Mesendoderm (in vitro differentiated cells): ENCODE measurements at regions not wholly inside any gene's neighbourhood (a gene's known extent, or its start where the extent isn't known, plus 50 kb on each side); places are given as distances from the start of the nearest gene placed in this dataset.

Source experiments
- DNase-seq: peaks from one replicate; pipeline ENCODE4 v3.0.0; 2013
- H2AK5ac ChIP-seq: 2 replicates; pipeline ENCODE4 v1.6.1; 2013; ENCODE audit warnings: low read length, inconsistent platforms
- H2BK120ac ChIP-seq: 2 replicates; pipeline ENCODE4 v1.6.1; 2013; ENCODE audit warnings: low read depth, mild to moderate bottlenecking, low read length, moderate library complexity, mixed read lengths
- H2BK15ac ChIP-seq: replicated peaks from 2 replicates; pipeline ENCODE4 v1.6.1; 2013; ENCODE audit warnings: low read depth, mild to moderate bottlenecking, moderate library complexity
- H2BK5ac ChIP-seq: 2 replicates; pipeline ENCODE4 v1.6.1; 2013; ENCODE audit warnings: low read length, inconsistent platforms
- H3K18ac ChIP-seq: 2 replicates; pipeline ENCODE4 v1.6.1; 2013; ENCODE audit warnings: mild to moderate bottlenecking, low read length, mixed read lengths
- H3K23ac ChIP-seq: one replicate; pipeline ENCODE4 v1.6.1; 2013; ENCODE audit warnings: low read length
- H3K27ac ChIP-seq: 2 replicates; pipeline ENCODE4 v1.5.1; 2013; ENCODE audit warnings: low read depth, mild to moderate bottlenecking, inconsistent platforms, low read length, moderate library complexity
- H3K27me3 ChIP-seq: 2 replicates; pipeline ENCODE4 v1.6.1; 2013; ENCODE audit warnings: low read length, control low read depth, mild to moderate bottlenecking, inconsistent platforms; ENCODE audit not compliant: insufficient read depth, poor library complexity
- H3K36me3 ChIP-seq: 2 replicates; pipeline ENCODE4 v1.6.1; 2013; ENCODE audit warnings: low read length, inconsistent platforms; ENCODE audit not compliant: control insufficient read depth, insufficient read depth
- H3K4ac ChIP-seq: one replicate; pipeline ENCODE4 v1.6.1; 2013; ENCODE audit warnings: low read depth, mild to moderate bottlenecking, low read length, moderate library complexity
- H3K4me1 ChIP-seq: 2 replicates; pipeline ENCODE4 v1.6.1; 2013; ENCODE audit warnings: low read depth, low read length, inconsistent platforms; ENCODE audit not compliant: control insufficient read depth
- H3K4me2 ChIP-seq: 2 replicates; pipeline ENCODE4 v1.6.1; 2013; ENCODE audit warnings: low read length
- H3K4me3 ChIP-seq: 2 replicates; pipeline ENCODE4 v1.5.1; 2013; ENCODE audit warnings: mild to moderate bottlenecking, low read length
- H3K56ac ChIP-seq: one replicate; pipeline ENCODE4 v1.6.1; 2013; ENCODE audit warnings: low read length
- H3K79me1 ChIP-seq: 2 replicates; pipeline ENCODE4 v1.6.1; 2013; ENCODE audit warnings: low read length, inconsistent platforms
- H3K79me2 ChIP-seq: 2 replicates; pipeline ENCODE4 v1.6.1; 2013; ENCODE audit warnings: mild to moderate bottlenecking, low read length; ENCODE audit not compliant: control insufficient read depth, insufficient read depth
- H3K9ac ChIP-seq: 2 replicates; pipeline ENCODE4 v1.6.1; 2013; ENCODE audit warnings: low read length, inconsistent platforms
- H4K5ac ChIP-seq: one replicate; pipeline ENCODE4 v1.6.1; 2013; ENCODE audit warnings: low read length
- H4K8ac ChIP-seq: one replicate; pipeline ENCODE4 v1.6.1; 2013; ENCODE audit warnings: low read depth, mild to moderate bottlenecking, control low read depth, low read length, moderate library complexity
- WGBS: extraction: QIAGEN DNeasy Blood & Tissue Kit; methylation state at CpG from one replicate; pipeline ENCODE4 v1.1.7; 2013; ENCODE audit warnings: low lambda C conversion rate, missing lambda C conversion rate; ENCODE audit not compliant: insufficient coverage; ENCODE audit errors: extremely low coverage; 5-methylcytosine and 5-hydroxymethylcytosine counted together

GRCh38 chr4:187887906-187888305 is 107.7 kb upstream of the ZFP42 start:
- no peaks in the 10 kb centered on the region for H3K79me2 ChIP-seq
- no peak overlapping the region for H3K4ac ChIP-seq
- H3K4me1 ChIP-seq = peaks cover 6% of the 10 kb centered on the region
- no peak overlapping the region for H2AK5ac ChIP-seq
- H4K5ac ChIP-seq = no peak overlapping the region
- no peak overlapping the region for H3K56ac ChIP-seq
- no peak overlapping the region for H2BK120ac ChIP-seq
- no peak overlapping the region for H3K4me2 ChIP-seq
- no peak overlapping the region for H2BK5ac ChIP-seq
- no CpG with 5 or more reads among the region's 2 CpGs for WGBS
- no peaks in the 10 kb centered on the region for H3K27me3 ChIP-seq
- no peak overlapping the region for H3K23ac ChIP-seq
- H3K18ac ChIP-seq = no peak overlapping the region
- H3K27ac ChIP-seq = no peak overlapping the region
- H4K8ac ChIP-seq = no peak overlapping the region
- no peak overlapping the region for H3K4me3 ChIP-seq
- no peak for DNase-seq
- no peak overlapping the region for H2BK15ac ChIP-seq
- no peaks in the 10 kb centered on the region for H3K36me3 ChIP-seq
- H3K79me1 ChIP-seq = no peaks in the 10 kb centered on the region
- H3K9ac ChIP-seq = no peak overlapping the region

GRCh38 chr4:187889651-187890050 is 105.9 kb upstream of the ZFP42 start:
- no peak overlapping the region for H3K18ac ChIP-seq
- no peak overlapping the region for H3K4me3 ChIP-seq
- DNase-seq = no peak
- H3K4ac ChIP-seq = no peak overlapping the region
- no peak overlapping the region for H3K56ac ChIP-seq
- no peak overlapping the region for H4K8ac ChIP-seq
- no peaks in the 10 kb centered on the region for H3K79me1 ChIP-seq
- no peaks in the 10 kb centered on the region for H3K36me3 ChIP-seq
- no peaks in the 10 kb centered on the region for H3K4me1 ChIP-seq
- no peak overlapping the region for H3K27ac ChIP-seq
- WGBS = no CpG with 5 or more reads among the region's 6 CpGs
- H2BK15ac ChIP-seq = no peak overlapping the region
- no peak overlapping the region for H2AK5ac ChIP-seq
- no peak overlapping the region for H2BK5ac ChIP-seq
- no peak overlapping the region for H3K23ac ChIP-seq
- H4K5ac ChIP-seq = no peak overlapping the region
- H2BK120ac ChIP-seq = no peak overlapping the region
- no peak overlapping the region for H3K9ac ChIP-seq
- H3K27me3 ChIP-seq = no peaks in the 10 kb centered on the region
- H3K79me2 ChIP-seq = no peaks in the 10 kb centered on the region
- no peak overlapping the region for H3K4me2 ChIP-seq

GRCh38 chr4:187893418-187893817 is 102.2 kb upstream of the ZFP42 start:
- Histone ChIP-seq H3K4me3 (no peak overlapping the region), H3K4ac (no peak overlapping the region), H3K4me2 (no peak overlapping the region), H3K27ac (no peak overlapping the region), H3K36me3 (no peaks in the 10 kb centered on the region), H3K4me1 (no peaks in the 10 kb centered on the region), H3K79me2 (no peaks in the 10 kb centered on the region), H3K23ac (no peak overlapping the region), H4K5ac (no peak overlapping the region), H3K9ac (no peak overlapping the region), H2BK120ac (no peak overlapping the region), H2AK5ac (no peak overlapping the region), H3K27me3 (no peaks in the 10 kb centered on the region), H3K18ac (no peak overlapping the region), H2BK5ac (no peak overlapping the region), H3K79me1 (no peaks in the 10 kb centered on the region), H3K56ac (no peak overlapping the region), H2BK15ac (no peak overlapping the region), H4K8ac (no peak overlapping the region)
- no CpG with 5 or more reads among the region's 5 CpGs for WGBS
- no peak for DNase-seq

- Histone ChIP-seq H3K27me3 (no peaks in the 10 kb centered on the region), H4K5ac (no peak overlapping the region), H3K56ac (no peak overlapping the region), H3K36me3 (no peaks in the 10 kb centered on the region), H3K4ac (no peak overlapping the region), H2BK15ac (no peak overlapping the region), H2AK5ac (no peak overlapping the region), H4K8ac (no peak overlapping the region), H3K79me2 (no peaks in the 10 kb centered on the region), H3K4me3 (no peak overlapping the region), H2BK120ac (no peak overlapping the region), H3K4me2 (no peak overlapping the region), H3K18ac (no peak overlapping the region), H3K27ac (no peak overlapping the region), H3K4me1 (no peaks in the 10 kb centered on the region), H3K9ac (no peak overlapping the region), H2BK5ac (no peak overlapping the region), H3K79me1 (no peaks in the 10 kb centered on the region), H3K23ac (no peak overlapping the region)
- no CpG with 5 or more reads among the region's 5 CpGs for WGBS
- no peak for DNase-seq
Measured at GRCh38 chr4:187903106-187903505, 92.5 kb upstream of the ZFP42 start.

GRCh38 chr4:187903700-187904099 is 91.9 kb upstream of the ZFP42 start:
- Histone ChIP-seq H2AK5ac (no peak overlapping the region), H2BK5ac (no peak overlapping the region), H2BK120ac (no peak overlapping the region), H4K5ac (no peak overlapping the region), H3K27me3 (no peaks in the 10 kb centered on the region), H3K79me1 (no peaks in the 10 kb centered on the region), H2BK15ac (no peak overlapping the region), H3K18ac (no peak overlapping the region), H3K23ac (no peak overlapping the region), H3K4ac (no peak overlapping the region), H4K8ac (no peak overlapping the region), H3K9ac (no peak overlapping the region), H3K79me2 (no peaks in the 10 kb centered on the region), H3K4me1 (no peaks in the 10 kb centered on the region), H3K56ac (no peak overlapping the region), H3K27ac (no peak overlapping the region), H3K4me3 (no peak overlapping the region), H3K36me3 (no peaks in the 10 kb centered on the region), H3K4me2 (no peak overlapping the region)
- WGBS = no CpG with 5 or more reads among the region's 1 CpG
- no peak for DNase-seq

- no peak overlapping the region for H3K56ac ChIP-seq
- H3K27ac ChIP-seq = no peak overlapping the region
- no peak overlapping the region for H3K18ac ChIP-seq
- H4K5ac ChIP-seq = no peak overlapping the region
- no peak overlapping the region for H2BK15ac ChIP-seq
- no peak overlapping the region for H4K8ac ChIP-seq
- no peak overlapping the region for H3K4ac ChIP-seq
- H3K4me2 ChIP-seq = no peak overlapping the region
- no peaks in the 10 kb centered on the region for H3K79me1 ChIP-seq
- no peak overlapping the region for H3K4me3 ChIP-seq
- H2BK120ac ChIP-seq = no peak overlapping the region
- H3K23ac ChIP-seq = no peak overlapping the region
- no peak overlapping the region for H2AK5ac ChIP-seq
- H3K36me3 ChIP-seq = no peaks in the 10 kb centered on the region
- H3K4me1 ChIP-seq = no peaks in the 10 kb centered on the region
- no peak overlapping the region for H2BK5ac ChIP-seq
- no peak for DNase-seq
- H3K9ac ChIP-seq = no peak overlapping the region
- H3K27me3 ChIP-seq = no peaks in the 10 kb centered on the region
- no peaks in the 10 kb centered on the region for H3K79me2 ChIP-seq
- WGBS = no CpG with 5 or more reads among the region's 6 CpGs
Measured at GRCh38 chr4:187908079-187908561, 87.5 kb upstream of the ZFP42 start.
